Epithelial cell of proximal tubule (primary cell): ENCODE measurements at regions not wholly inside any gene's neighbourhood (a gene's known extent, or its start where the extent isn't known, plus 50 kb on each side); places are given as distances from the start of the nearest gene placed in this dataset.

Source experiments
- DNase-seq: peaks from one replicate; pipeline ENCODE4 v3.0.0-alpha.2; 2011; ENCODE audit warnings: low read depth
- H3K4me3 ChIP-seq: 2 replicates; pipeline ENCODE4 v1.5.1; 2011; ENCODE audit warnings: low read depth, mild to moderate bottlenecking, low read length
- CTCF ChIP-seq: conservative IDR thresholded peaks from 2 replicates; pipeline ENCODE4 v1.5.1; 2012; ENCODE audit warnings: low read depth, mild to moderate bottlenecking, low read length

GRCh38 chr13:75165543-75166230, 316.3 kb downstream of the TBC1D4 start:
- no peak overlapping the region for H3K4me3 ChIP-seq
- no peak for DNase-seq
- no peak for TF ChIP-seq CTCF

- no peak overlapping the region for H3K4me3 ChIP-seq
- no peak for DNase-seq
- TF ChIP-seq CTCF = no peak
Observed at GRCh38 chr13:75161804-75162203, 320.2 kb downstream of the TBC1D4 start.

- no peak for DNase-seq
- TF ChIP-seq CTCF = no peak
- no peak overlapping the region for H3K4me3 ChIP-seq
Observed at GRCh38 chr13:75160984-75161383, 321.0 kb downstream of the TBC1D4 start.

- no peak for TF ChIP-seq CTCF
- H3K4me3 ChIP-seq = no peak overlapping the region
- no peak for DNase-seq
Observed at GRCh38 chr13:75154331-75154730, 327.6 kb downstream of the TBC1D4 start.

- no peak for TF ChIP-seq CTCF
- DNase-seq = no peak
- no peak overlapping the region for H3K4me3 ChIP-seq
Observed at GRCh38 chr13:75153834-75154233, 328.1 kb downstream of the TBC1D4 start.

GRCh38 chr13:75153386-75153785, 328.6 kb downstream of the TBC1D4 start:
- DNase-seq = no peak
- TF ChIP-seq CTCF = no peak
- no peak overlapping the region for H3K4me3 ChIP-seq

- no peak overlapping the region for H3K4me3 ChIP-seq
- no peak for DNase-seq
- no peak for TF ChIP-seq CTCF
Observed at GRCh38 chr13:75151081-75151643, 330.8 kb downstream of the TBC1D4 start.
